ENCODE measurements at regions not wholly inside any gene's neighbourhood (a gene's known extent, or its start where the extent isn't known, plus 50 kb on each side); places are given as distances from the start of the nearest gene placed in this dataset.
A peak's percentile ranks its signal among the peaks of the same experiment; 100 is the strongest.
"Not testable (repeated sequence)": the region's sequence is repeated elsewhere in the genome, so short reads cannot be mapped to it uniquely, and the experiment has no call there.

DNA sequence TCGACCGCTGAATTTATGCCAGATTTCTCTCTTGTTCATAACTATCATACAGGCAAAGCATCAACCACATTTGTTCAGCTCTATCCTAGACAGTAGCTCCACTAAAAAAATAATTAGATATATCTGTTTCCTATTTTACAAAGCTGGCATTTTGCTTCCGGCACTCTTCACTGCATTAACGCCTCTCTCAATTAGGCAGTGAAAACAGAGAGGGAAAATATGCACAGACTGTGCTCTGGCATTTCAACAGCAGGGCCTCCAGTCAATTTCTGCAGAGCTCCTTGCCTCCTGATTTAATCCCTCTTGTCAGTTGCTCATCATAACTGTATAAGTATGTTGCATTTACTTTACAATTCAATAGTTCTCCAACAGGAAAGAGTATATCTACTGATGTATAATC is 666.9 kb upstream of the INTU start:
- DNase-seq (ENCODE audit: low read depth in 4 of 4, low spot score in 2 of 4), result no peak

GRCh38 chr4:126969360-126970235 is 663.2 kb upstream of the INTU start:
- DNase-seq (ENCODE audit: low read depth in 4 of 4, low spot score in 2 of 4), result peak in 2 of 4 donors; percentile 10 to 20

DNA sequence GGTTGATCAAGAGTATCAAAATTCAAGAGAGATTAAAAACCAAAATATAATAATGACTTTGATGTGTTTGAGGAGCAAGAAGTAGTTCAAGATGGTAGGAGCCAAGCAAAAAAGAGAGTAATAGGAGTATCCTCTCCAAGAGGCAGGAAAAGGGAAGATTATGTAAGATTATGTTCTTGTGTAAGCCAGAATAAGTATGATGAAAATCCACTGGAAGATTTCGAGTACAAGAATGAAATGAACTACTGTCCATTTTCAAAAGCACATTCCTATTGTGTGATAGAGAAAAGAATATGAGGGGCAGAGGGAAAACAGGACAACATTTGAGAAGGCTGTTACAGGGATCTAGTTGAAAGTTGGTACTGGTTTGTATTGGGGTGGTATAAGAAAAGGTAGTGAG is 659.6 kb upstream of the INTU start:
- DNase-seq (ENCODE audit: low read depth in 4 of 4, low spot score in 2 of 4), result no peak

DNA sequence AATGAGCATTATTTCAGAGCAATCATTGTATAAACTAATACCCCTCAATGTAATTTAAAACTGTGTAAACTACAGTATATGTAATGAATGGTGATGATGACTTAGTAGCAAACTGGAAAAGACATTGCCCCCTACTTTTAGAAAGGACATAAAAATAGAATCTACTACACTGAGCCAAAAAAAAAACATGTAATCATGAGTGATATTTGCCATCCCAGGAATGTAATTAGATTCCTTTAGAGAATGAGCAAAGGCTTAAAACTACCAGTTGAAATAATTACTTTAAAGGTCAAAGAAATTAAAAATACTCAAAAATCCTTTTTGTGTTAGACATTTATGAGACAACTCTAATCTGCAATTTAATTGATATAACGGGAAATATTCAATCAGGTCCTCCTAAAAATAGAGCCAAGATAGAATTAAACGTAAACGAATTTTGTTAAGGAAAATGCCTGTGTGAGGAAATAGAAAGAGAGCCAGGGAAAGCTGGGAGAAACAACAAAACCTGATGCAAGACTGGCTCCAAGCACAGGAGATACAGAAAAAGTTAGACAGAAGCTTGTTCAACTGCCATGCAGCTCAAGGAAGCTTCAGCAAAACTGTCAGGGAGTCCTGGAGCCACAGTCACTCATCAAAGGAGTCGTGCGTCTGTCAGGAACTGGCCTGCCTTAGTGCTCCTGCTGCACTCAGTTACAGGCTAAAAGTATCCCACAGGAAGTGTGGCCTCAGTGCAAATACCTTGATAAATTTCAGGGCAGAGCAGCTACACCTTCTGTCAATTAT is 655.7 kb upstream of the INTU start:
- DNase-seq (ENCODE audit: low read depth in 4 of 4, low spot score in 2 of 4), result no peak

DNA sequence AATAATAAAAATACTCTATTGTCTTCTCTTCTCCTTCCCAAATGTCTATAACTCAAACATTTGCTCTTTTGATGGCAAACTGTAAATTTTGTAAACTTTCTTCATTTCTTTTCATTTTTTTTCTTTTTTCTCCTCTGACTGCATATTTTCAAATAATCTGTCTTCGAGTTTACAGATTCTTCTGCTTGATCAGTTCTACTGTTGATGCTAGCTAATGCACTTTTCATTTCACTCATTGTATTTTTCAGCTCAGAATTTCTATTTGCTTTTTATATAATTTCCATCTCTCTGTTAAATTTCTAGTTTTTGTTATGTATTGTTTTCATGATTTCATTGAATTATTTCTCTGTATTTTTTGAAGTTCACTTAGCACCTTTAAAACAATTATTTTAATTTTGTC is 646.8 kb upstream of the INTU start:
- DNase-seq (ENCODE audit: low read depth in 4 of 4, low spot score in 2 of 4), result no peak

- no peak for DNase-seq (ENCODE audit: low read depth in 4 of 4, low spot score in 2 of 4)
Observed at GRCh38 chr4:126986828-126987227, 645.9 kb upstream of the INTU start.

DNA sequence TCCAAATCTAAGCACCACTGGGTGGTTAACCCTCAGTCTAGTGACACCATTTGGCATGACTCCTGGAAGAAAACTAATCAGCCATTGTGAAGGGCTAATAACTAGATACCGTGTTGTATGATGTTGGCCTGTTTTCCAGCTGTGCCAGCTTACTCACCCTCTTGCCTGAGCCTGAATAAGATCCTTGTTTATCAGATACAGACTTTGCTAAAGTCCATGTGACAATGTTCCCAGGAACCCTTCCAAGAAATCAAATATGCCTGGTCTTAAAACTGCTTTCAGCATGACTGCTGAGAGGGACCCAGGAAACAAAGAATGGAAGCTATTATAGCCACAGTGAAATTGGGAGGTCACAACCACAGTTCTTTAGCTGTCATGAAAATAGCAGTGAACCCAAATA is 640.8 kb upstream of the INTU start:
- DNase-seq (ENCODE audit: low read depth in 4 of 4, low spot score in 2 of 4), result no peak

- no peak for DNase-seq (ENCODE audit: low read depth in 4 of 4, low spot score in 2 of 4)
Observed at GRCh38 chr4:126992910-126993309, 639.8 kb upstream of the INTU start.

DNA sequence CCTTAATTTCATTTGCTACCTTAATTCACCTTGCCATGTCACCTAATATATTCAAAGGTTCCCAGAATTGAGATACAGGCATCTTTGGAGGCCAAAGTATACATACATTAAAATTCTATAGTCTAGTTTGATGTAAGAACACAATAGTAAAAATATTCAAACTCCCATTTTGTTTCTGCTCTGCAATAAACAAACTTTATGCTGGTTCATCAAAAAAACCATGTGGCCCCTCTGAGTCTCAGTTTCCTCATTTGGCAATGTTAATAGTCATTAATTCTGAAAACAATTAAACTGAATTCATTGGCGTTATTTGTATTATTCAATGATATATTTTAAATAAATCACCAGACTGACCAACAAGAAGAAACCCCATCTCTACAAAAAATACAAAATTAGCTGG is 639.4 kb upstream of the INTU start:
- no peak for DNase-seq (ENCODE audit: low read depth in 4 of 4, low spot score in 2 of 4)

DNA sequence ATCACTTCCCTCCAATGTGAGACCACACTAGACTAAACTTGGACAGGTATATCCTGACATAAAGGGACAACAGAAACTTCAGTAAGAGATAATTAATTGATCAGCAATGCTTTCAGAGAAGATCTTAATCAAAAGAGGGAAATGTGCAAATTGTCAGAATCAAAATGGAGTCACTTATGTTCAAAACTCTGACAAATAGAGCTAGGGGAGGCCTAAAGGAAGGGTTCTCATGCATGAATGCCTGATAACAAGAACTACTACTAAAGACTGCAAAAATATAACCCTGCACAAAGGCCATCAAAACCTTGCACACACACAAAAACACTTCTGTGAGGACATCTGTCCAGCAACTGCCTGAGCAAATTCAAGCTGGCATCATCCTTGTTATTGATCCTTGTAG is 637.5 kb upstream of the INTU start:
- no peak for DNase-seq (ENCODE audit: low read depth in 4 of 4, low spot score in 2 of 4)

GRCh38 chr4:127000110-127000509 is 632.6 kb upstream of the INTU start:
- DNase-seq (ENCODE audit: low read depth in 4 of 4, low spot score in 2 of 4), result no peak

- DNase-seq (ENCODE audit: low read depth in 4 of 4, low spot score in 2 of 4), result no peak
Observed at GRCh38 chr4:127000846-127001245, 631.9 kb upstream of the INTU start.

DNA sequence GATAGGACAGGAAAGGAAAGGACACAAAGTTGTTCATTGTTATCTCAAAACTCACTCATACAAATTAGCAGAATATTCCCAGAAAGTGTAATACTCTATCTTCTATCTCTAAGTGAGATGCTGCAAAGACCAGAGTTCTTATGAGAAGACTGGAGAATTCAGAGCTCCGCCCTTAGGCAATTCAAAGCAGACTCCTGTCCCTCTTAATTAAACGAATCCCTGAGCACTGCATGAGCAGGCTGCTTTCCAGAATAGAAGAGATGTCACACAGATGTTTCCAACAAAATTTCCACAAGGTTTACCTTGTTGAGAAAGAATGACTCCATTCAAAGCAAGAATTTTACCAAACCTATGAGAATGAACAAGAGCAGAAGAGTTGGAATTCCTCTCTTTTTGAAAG is 630.8 kb upstream of the INTU start:
- no peak for DNase-seq (ENCODE audit: low read depth in 4 of 4, low spot score in 2 of 4)

DNA sequence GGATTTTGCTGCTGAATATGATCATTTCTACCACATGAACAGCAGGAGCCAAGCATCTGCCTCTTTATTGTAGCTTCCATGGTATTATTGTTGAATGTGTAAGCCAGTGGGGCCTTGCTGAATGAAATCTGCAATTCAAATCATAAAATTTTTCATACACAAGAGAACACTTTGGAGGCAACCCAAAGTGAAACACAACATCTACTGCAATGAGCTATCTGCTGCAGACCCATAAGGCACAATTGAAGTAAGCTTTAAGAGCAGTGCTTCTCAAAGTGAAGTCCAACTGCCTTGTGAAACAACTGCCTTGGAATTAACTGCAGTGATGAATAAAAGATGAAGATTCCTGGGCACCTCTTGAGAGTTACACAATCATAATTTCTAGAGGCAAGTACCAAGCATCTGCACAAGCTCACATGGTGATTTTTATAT is 626.3 kb upstream of the INTU start:
- DNase-seq (ENCODE audit: low read depth in 4 of 4, low spot score in 2 of 4), result no peak

GRCh38 chr4:127007305-127007704 is 625.5 kb upstream of the INTU start:
- DNase-seq (ENCODE audit: low read depth in 4 of 4, low spot score in 2 of 4), result no peak

GRCh38 chr4:127012549-127012948 is 620.2 kb upstream of the INTU start:
- no peak for DNase-seq (ENCODE audit: low read depth in 4 of 4, low spot score in 2 of 4)

- no peak for DNase-seq (ENCODE audit: low read depth in 4 of 4, low spot score in 2 of 4)
Observed at GRCh38 chr4:127015667-127016117, 617.1 kb upstream of the INTU start.

DNA sequence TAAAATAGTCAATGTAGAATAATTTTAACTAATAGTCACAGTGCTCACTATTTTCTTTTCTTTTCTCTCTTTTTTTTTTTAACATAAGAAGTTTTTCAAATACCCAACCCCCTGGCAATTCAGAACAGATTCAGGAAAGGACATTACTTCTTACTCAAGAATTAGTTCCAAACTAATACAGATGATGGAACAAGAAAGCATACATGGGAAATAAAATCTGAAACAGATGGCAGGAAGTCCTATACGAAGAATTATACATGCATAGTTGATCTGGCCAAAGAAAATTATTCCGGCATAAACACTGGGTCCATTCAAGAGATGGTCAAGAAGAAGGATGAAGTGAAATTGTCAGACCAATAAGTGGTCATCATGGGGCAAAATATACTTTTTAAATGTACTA is 614.4 kb upstream of the INTU start:
- no peak for DNase-seq (ENCODE audit: low read depth in 4 of 4, low spot score in 2 of 4)

DNA sequence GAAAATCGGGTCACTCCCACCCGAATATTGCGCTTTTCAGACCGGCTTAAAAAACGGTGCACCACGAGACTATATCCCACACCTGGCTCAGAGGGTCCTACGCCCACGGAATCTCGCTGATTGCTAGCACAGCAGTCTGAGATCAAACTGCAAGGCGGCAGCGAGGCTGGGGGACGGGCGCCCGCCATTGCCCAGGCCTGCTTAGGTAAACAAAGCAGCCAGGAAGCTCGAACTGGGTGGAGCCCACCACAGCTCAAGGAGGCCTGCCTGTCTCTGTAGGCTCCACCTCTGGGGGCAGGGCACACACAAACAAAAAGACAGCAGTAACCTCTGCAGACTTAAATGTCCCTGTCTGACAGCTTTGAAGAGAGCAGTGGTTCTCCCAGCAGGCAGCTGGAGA is 611.9 kb upstream of the INTU start:
- not testable (repeated sequence) for DNase-seq (ENCODE audit: low read depth in 4 of 4, low spot score in 2 of 4)

- no peak for DNase-seq (ENCODE audit: low read depth in 4 of 4, low spot score in 2 of 4)
Observed at GRCh38 chr4:127036296-127036695, 596.5 kb upstream of the INTU start.

- no peak for DNase-seq (ENCODE audit: low read depth in 4 of 4, low spot score in 2 of 4)
Observed at GRCh38 chr4:127045861-127046260, 586.9 kb upstream of the INTU start.

DNA sequence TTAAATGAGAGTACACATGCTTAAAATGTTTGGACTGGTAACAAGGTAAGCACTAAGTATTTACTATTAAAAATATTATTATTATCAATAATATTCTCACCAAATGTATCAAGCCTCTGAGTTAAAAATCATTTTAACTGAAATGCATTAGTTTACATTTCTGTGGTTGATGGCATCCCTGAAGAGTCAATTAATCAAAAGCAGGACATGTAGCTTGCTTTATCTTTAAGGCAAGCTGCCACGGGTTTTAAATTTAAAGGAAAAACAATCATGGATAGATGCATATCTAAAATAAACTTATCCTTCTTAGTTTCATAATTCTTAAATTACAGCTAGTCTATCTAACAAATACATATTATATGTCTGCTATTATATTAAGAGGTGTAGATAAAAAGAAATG is 584.8 kb upstream of the INTU start:
- DNase-seq (ENCODE audit: low read depth in 4 of 4, low spot score in 2 of 4), result no peak
